GM21529 (cell line): ENCODE measurements at regions not wholly inside any gene's neighbourhood (a gene's known extent, or its start where the extent isn't known, plus 50 kb on each side); places are given as distances from the start of the nearest gene placed in this dataset.

Experiments
- ATAC-seq: cut with Tn5 transposase; IDR thresholded peaks from one replicate; pipeline ENCODE4 v1.9.1; 2021; ENCODE audit not compliant: unreplicated experiment

DNA sequence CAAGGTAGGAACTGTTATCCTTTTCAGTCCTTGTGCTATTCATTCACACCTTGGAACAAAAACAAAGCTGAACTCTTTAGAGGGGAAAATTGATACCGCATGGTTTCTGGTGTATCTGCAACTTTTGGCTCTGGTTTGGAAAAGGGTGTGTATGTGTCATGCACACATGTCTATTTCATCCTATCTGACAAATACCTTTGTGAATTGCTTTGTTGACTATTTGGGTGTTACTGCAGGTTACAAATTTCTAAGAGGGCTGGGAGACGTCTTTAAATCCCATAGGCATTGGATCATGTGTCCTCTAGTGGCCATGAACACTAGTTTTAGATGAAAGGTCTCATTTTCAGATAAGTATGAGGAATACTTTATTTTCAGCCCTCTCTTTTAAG lies 59.9 kb upstream of the IFNG-AS1 start:
- ATAC-seq, result no peak

DNA sequence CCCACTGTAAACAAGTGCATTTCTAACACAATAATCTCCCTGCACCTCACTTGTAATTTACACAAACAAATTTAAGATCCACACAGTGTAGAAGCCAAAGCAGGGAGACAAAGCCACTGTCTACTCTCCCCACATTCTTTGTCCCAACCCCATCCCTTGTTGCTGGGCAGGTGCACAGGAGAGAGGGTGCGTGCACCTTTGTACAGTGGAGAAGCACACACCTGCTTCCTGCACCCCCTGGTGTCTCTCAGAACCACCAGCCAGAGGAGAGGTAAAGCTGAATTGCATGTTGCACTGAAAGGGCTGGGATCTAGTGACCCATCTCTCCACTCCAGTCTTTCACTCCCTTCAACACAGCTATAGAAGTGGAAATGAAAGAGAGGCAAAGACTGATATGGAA lies 51.4 kb upstream of the IFNG-AS1 start:
- ATAC-seq, result no peak
